Body of pancreas (tissue), 4 donors: ENCODE measurements at regions not wholly inside any gene's neighbourhood (a gene's known extent, or its start where the extent isn't known, plus 50 kb on each side); places are given as distances from the start of the nearest gene placed in this dataset.

Experiments
- ATAC-seq: fragments of 150-250 bp; one replicate; pipeline ENCODE4 v1.9.1; 2016
- DNase-seq, 4 donors: peaks; one replicate each; pipeline ENCODE4 v3.0.0-alpha.2; 2019
- H3K27ac ChIP-seq, 4 donors: fragments of 200-600 bp; sonication (generic); 1 replicate in 3 of 4; 2 replicates in 1 of 4; pipeline versions ENCODE4 v1.5.1 to v1.6.1; 2016 to 2019; ENCODE audit warnings: mild to moderate bottlenecking in 1 of 4, mixed read lengths in 1 of 4, moderate library complexity in 1 of 4
- H3K27me3 ChIP-seq, 2 donors: fragments of 200-600 bp; sonication (generic); one replicate each; pipeline ENCODE4 v1.6.0; 2016; ENCODE audit warnings: mild to moderate bottlenecking in 1 of 2
- H3K36me3 ChIP-seq, 2 donors: fragments of 200-600 bp; sonication (generic); replicated peaks in 1 of 2; 2 replicates each; pipeline ENCODE4 v1.5.1; 2016; ENCODE audit warnings: low read depth in 2 of 2; ENCODE audit not compliant: insufficient read depth in 1 of 2
- H3K4me1 ChIP-seq: fragments of 200-600 bp; sonication (generic); one replicate; pipeline ENCODE4 v1.6.0; 2016
- H3K4me3 ChIP-seq, 2 donors: fragments of 200-600 bp; sonication (generic); 1 replicate in 1 of 2; 2 replicates in 1 of 2; pipeline ENCODE4 v1.5.1; 2016 to 2019
- H3K9me3 ChIP-seq, 3 donors: fragments of 200-600 bp; sonication (generic); 1 replicate in 2 of 3; 2 replicates in 1 of 3; pipeline ENCODE4 v1.5.1; 2016
- POLR2A ChIP-seq, 3 donors: fragments of 450-650 bp; IDR thresholded peaks; one replicate each; pipeline ENCODE4 v1.6.1; 2016; ENCODE audit warnings: antibody characterized with exemption in 3 of 3, mild to moderate bottlenecking in 2 of 3
- WGBS, 2 donors: methylation state at CpG; one replicate each; pipeline ENCODE4 v1.1.5; 2017; 5-methylcytosine and 5-hydroxymethylcytosine counted together
- intact Hi-C: fragments of 100-400 bp; cut with DNase I; formaldehyde crosslinking; loops from one replicate; pipeline ENCODE4 v1.15.1; 2023
- TF ChIP-seq, protein P1 (sequence below), 7 experiments: fragments of 450-650 bp in 4 of 7; fragments of 200-600 bp in 3 of 7; sonication (generic) in 3 of 7; IDR thresholded peaks; one replicate each; pipeline ENCODE4 v1.5.1; 2016 to 2019; ENCODE audit warnings: antibody characterized with exemption in 7 of 7

DNA sequence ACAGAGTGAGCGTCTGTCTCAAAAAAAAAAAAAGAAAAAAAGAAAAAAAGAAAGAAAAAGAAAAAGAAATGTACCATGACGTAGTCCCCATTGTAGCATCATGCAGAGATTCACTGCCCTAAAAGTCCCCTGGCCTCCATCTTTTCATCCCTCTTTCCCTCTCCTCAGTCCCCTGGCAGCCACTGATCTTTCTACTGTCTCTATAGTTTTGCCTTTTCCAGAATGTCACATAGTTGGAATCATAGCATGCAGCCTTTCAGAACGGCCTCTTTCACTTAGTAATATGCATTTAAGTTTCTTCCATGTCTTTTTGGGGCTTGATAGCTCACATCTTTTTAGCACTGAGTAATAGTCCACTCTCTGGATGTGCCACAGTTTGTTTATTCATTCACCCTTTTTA is 60.5 kb upstream of the NCOR2 start:
- Histone ChIP-seq H3K36me3 (no peaks in the 10 kb centered on the region), H3K27me3 (no peaks in the 10 kb centered on the region), H3K4me3 (no peak overlapping the region), H3K4me1 (peaks cover 5% of the 10 kb centered on the region), H3K27ac (no peak overlapping the region), H3K9me3 (no peaks in the 10 kb centered on the region)
- ATAC-seq (no peak), DNase-seq (no peak)
- TF ChIP-seq, protein P1, sequence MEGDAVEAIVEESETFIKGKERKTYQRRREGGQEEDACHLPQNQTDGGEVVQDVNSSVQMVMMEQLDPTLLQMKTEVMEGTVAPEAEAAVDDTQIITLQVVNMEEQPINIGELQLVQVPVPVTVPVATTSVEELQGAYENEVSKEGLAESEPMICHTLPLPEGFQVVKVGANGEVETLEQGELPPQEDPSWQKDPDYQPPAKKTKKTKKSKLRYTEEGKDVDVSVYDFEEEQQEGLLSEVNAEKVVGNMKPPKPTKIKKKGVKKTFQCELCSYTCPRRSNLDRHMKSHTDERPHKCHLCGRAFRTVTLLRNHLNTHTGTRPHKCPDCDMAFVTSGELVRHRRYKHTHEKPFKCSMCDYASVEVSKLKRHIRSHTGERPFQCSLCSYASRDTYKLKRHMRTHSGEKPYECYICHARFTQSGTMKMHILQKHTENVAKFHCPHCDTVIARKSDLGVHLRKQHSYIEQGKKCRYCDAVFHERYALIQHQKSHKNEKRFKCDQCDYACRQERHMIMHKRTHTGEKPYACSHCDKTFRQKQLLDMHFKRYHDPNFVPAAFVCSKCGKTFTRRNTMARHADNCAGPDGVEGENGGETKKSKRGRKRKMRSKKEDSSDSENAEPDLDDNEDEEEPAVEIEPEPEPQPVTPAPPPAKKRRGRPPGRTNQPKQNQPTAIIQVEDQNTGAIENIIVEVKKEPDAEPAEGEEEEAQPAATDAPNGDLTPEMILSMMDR (IDR thresholded peaks at IDR 0.05), result no peak
- TF ChIP-seq POLR2A (IDR thresholded peaks at IDR 0.05), result no peak
- WGBS, 2 donors, result 84 to 90% methylated on average over 3 of the region's 3 CpGs
- intact Hi-C loops, result no loop called here

DNA sequence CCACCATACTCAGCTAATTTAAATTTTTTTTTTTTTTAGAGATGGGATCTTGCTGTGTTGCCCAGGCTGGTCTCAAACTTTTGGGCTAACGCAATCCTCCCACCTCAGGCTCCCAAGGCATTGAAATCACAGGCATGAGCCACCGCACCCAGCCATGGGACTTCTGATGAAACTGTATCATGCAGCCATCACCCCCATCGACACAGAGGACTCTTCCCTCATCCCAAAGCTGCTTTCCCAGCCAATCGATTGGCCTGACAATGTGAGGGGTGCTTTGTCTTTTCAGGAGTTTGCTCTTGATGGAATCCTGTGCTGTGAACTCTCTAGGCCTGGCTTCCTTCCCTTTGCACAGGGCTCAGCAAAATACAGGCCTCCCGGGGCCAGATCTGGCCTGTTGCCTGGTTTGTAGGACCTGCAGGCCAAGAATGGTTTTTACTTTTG is 59.6 kb upstream of the NCOR2 start:
- DNase-seq (peak; percentile 35 to 65 (median 56)), ATAC-seq (no peak)
- Histone ChIP-seq H3K36me3 (no peaks in the 10 kb centered on the region), H3K27me3 (no peaks in the 10 kb centered on the region), H3K27ac (peak overlapping the region in 2 of 4 donors; percentile 50 to 61), H3K4me3 (no peak overlapping the region), H3K4me1 (peaks cover 5% of the 10 kb centered on the region), H3K9me3 (no peaks in the 10 kb centered on the region)
- 66 to 70% methylated on average over 5 of the region's 5 CpGs for WGBS, 2 donors
- TF ChIP-seq, protein P1 (IDR thresholded peaks at IDR 0.05), result no peak
- no peak for TF ChIP-seq POLR2A (IDR thresholded peaks at IDR 0.05)
- intact Hi-C loops, result no loop called here

DNA sequence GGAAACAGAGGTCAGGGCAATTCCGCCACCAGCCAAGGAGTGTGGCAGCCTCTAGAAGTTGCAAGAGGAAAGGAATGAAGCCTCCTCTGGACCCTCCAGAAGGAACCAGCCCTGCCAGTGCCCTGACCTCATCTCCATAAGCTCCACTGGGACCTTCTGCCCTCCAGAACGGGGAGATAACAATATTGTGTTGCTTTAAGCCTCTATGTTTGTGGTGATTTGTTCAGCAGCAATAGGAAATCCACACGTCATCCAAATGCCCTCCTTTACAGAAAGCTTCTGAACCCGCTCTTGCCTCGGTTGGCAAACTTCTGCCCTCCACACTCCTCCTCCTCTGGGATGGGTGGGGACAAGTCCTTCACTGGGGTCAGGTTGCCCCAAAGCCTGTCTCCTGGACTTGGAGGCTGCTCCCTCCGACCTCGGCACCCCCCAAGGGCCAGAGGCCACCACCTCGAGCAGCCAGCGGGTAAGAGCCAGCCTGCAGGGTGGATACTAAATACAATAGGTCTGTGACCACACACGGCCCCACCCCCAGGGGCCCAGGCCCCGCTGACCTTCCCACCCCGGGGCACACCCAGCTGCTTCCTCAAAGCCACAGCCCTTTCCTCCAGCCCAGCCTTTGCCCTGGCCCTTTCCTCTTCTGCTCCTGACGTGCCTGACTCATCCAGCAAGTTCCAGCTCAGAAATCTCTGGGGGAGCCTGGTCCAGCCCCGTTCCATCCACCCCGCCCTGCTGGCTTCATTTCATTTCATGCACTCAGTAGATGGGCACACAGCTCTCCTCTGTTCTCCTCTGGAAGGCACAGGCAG is 58.7 kb upstream of the NCOR2 start:
- ATAC-seq, result peak; percentile 69
- Histone ChIP-seq H3K27ac (peak overlapping the region in 3 of 4 donors; percentile 10 to 61 (median 50)), H3K36me3 (no peaks in the 10 kb centered on the region), H3K4me3 (no peak overlapping the region), H3K4me1 (peaks cover 13% of the 10 kb centered on the region), H3K9me3 (no peaks in the 10 kb centered on the region), H3K27me3 (no peaks in the 10 kb centered on the region)
- TF ChIP-seq, protein P1 (IDR thresholded peaks at IDR 0.05), result no peak
- no peak for TF ChIP-seq POLR2A (IDR thresholded peaks at IDR 0.05)
- peak; percentile 28 to 78 (median 48) for DNase-seq
- intact Hi-C loops, result no loop called here
- 68 to 71% methylated on average over 11 to 15 of the region's 15 CpGs for WGBS, 2 donors

DNA sequence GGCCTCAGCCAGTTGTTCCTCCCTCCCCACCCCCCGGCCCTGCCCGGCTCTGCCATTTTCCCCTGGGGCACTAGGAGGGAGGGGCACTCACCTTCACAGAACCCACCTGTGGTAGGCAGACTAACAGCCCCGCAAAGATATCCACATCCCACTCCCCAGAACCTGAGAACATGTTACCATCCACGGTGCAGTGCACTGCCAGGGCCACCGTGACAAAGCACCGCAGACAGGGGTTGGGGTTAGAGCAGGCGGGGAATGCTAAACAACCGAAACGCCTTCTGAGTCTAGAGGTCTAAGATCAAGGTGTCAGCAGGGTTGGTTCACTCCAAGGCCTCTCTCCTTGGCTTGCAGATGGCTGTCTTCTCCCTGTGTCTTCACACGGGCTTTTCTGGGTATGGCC is 57.4 kb upstream of the NCOR2 start:
- ATAC-seq (no peak), DNase-seq (no peak)
- no peaks in the 10 kb centered on the region for H3K27me3 ChIP-seq
- no peak overlapping the region for H3K27ac ChIP-seq
- TF ChIP-seq, protein P1 (IDR thresholded peaks at IDR 0.05), result no peak
- no peak for TF ChIP-seq POLR2A (IDR thresholded peaks at IDR 0.05)
- no peak overlapping the region for H3K4me3 ChIP-seq
- 81 to 88% methylated on average over 10 of the region's 10 CpGs for WGBS, 2 donors
- H3K4me1 ChIP-seq, result peaks cover 20% of the 10 kb centered on the region
- intact Hi-C loops, result no loop called here
- no peaks in the 10 kb centered on the region for H3K36me3 ChIP-seq
- no peaks in the 10 kb centered on the region for H3K9me3 ChIP-seq
